H1 (cell line): ENCODE measurements at regions not wholly inside any gene's neighbourhood (a gene's known extent, or its start where the extent isn't known, plus 50 kb on each side); places are given as distances from the start of the nearest gene placed in this dataset.

Source experiments
- CTCF ChIA-PET: fragments of 300-600 bp; sonication (Branson Sonifier 250); formaldehyde crosslinking; loops from one replicate; lab custom pipeline; 2021; ENCODE audit not compliant: partially characterized antibody; lab: Charles Lee
- POLR2A ChIA-PET: fragments of 300-600 bp; sonication (Branson Sonifier 250); formaldehyde crosslinking; loops from one replicate; lab custom pipeline; 2021; ENCODE audit warnings: inconsistent platforms; ENCODE audit not compliant: partially characterized antibody; lab: Charles Lee
- DNase-seq, 2 experiments: peaks; one replicate each; pipeline versions ENCODE4 v3.0.0 to v3.0.0-alpha.2; 2010 to 2022; ENCODE audit warnings: low spot score in 2 of 2, low read depth in 1 of 2, mixed read lengths in 1 of 2
- FAIRE-seq: peaks from 2 replicates; lab custom pipeline; 2011; peaks lifted over from hg19 to GRCh38; lab: Jason Lieb, UNC
- H2AFZ ChIP-seq: 2 replicates; pipeline ENCODE4 v1.8.1; 2012; ENCODE audit warnings: low read length, inconsistent platforms
- H2AK5ac ChIP-seq: 2 replicates; pipeline ENCODE4 v1.6.1; 2013; ENCODE audit warnings: low read depth, low read length
- H2BK120ac ChIP-seq: replicated peaks from 2 replicates; pipeline ENCODE3; 2013; ENCODE audit warnings: low read depth, low read length, inconsistent platforms
- H2BK12ac ChIP-seq: 2 replicates; pipeline ENCODE4 v1.6.1; 2013; ENCODE audit warnings: low read depth, low read length
- H2BK15ac ChIP-seq: 2 replicates; pipeline ENCODE4 v1.6.1; 2013; ENCODE audit warnings: low read length
- H2BK20ac ChIP-seq: 2 replicates; pipeline ENCODE4 v1.6.1; 2013; ENCODE audit warnings: low read length
- H2BK5ac ChIP-seq: 2 replicates; pipeline ENCODE4 v1.6.1; 2013; ENCODE audit warnings: low read depth, low read length
- H3K14ac ChIP-seq: 2 replicates; pipeline ENCODE4 v1.6.1; 2013; ENCODE audit warnings: inconsistent platforms; ENCODE audit not compliant: insufficient read length
- H3K18ac ChIP-seq: 2 replicates; pipeline ENCODE4 v1.6.1; 2013; ENCODE audit warnings: low read length; ENCODE audit errors: extremely low read depth
- H3K23ac ChIP-seq: 2 replicates; pipeline ENCODE4 v1.6.1; 2013; ENCODE audit warnings: inconsistent platforms; ENCODE audit not compliant: insufficient read length
- H3K23me2 ChIP-seq: 2 replicates; pipeline ENCODE4 v1.6.1; 2013; ENCODE audit warnings: low read depth, low read length
- H3K27ac ChIP-seq: 2 replicates; pipeline ENCODE4 v1.6.1; 2011; ENCODE audit warnings: low read depth, low read length, inconsistent platforms
- H3K27me3 ChIP-seq, 4 experiments: replicated peaks in 1 of 4; 1 replicate in 1 of 4; 2 replicates in 3 of 4; pipeline versions ENCODE4 v1.6.1 to v1.8.1; 2011 to 2013; ENCODE audit warnings: low read length in 3 of 4, mild to moderate bottlenecking in 3 of 4, inconsistent platforms in 2 of 4, mixed read lengths in 2 of 4, moderate library complexity in 1 of 4; ENCODE audit not compliant: control insufficient read depth in 3 of 4, insufficient read depth in 3 of 4; ENCODE audit errors: extremely low read depth in 1 of 4
- H3K36me3 ChIP-seq, 4 experiments: 2 replicates each; pipeline versions ENCODE4 v1.6.1 to v1.8.1; 2011 to 2013; ENCODE audit warnings: mild to moderate bottlenecking in 4 of 4, low read length in 3 of 4, moderate library complexity in 2 of 4, control low read depth in 1 of 4, inconsistent platforms in 1 of 4; ENCODE audit not compliant: insufficient read depth in 4 of 4, control insufficient read depth in 2 of 4
- H3K4ac ChIP-seq: replicated peaks from 2 replicates; pipeline ENCODE3; 2013; ENCODE audit warnings: low read length, low read depth, mixed read lengths, inconsistent platforms; ENCODE audit not compliant: insufficient read length
- H3K4me1 ChIP-seq, 4 experiments: replicated peaks in 1 of 4; 1 replicate in 1 of 4; 2 replicates in 3 of 4; pipeline versions ENCODE4 v1.6.1 to v1.8.1; 2011 to 2013; ENCODE audit warnings: low read length in 3 of 4, inconsistent platforms in 2 of 4, mixed read lengths in 1 of 4; ENCODE audit not compliant: insufficient read depth in 4 of 4, control insufficient read depth in 3 of 4
- H3K4me2 ChIP-seq, 2 experiments: 2 replicates each; pipeline versions ENCODE4 v1.6.1 to v1.8.1; 2011 to 2013; ENCODE audit warnings: low read depth in 2 of 2, low read length in 2 of 2, control low read depth in 1 of 2, inconsistent platforms in 1 of 2, mild to moderate bottlenecking in 1 of 2; ENCODE audit not compliant: insufficient read depth in 1 of 2
- H3K4me3 ChIP-seq, 4 experiments: fragments of 200-600, 300-600 bp in 1 of 4; sonication (generic), shearing (Covaris generic), sonication (Bioruptor Twin) in 1 of 4; 2 replicates each; pipeline versions ENCODE4 v1.5.1 to v1.8.1; 2011 to 2016; ENCODE audit warnings: low read length in 4 of 4, low read depth in 3 of 4, control low read depth in 2 of 4, inconsistent platforms in 2 of 4, mild to moderate bottlenecking in 2 of 4, mixed read lengths in 1 of 4, moderate library complexity in 1 of 4; ENCODE audit not compliant: insufficient read depth in 2 of 4; ENCODE audit errors: extremely low read depth in 1 of 4
- H3K56ac ChIP-seq: replicated peaks from 2 replicates; pipeline ENCODE3; 2013; ENCODE audit warnings: low read depth, mild to moderate bottlenecking, mixed read lengths, low read length, inconsistent platforms; ENCODE audit not compliant: insufficient read length
- H3K79me1 ChIP-seq: 2 replicates; pipeline ENCODE4 v1.6.1; 2013; ENCODE audit warnings: low read depth, low read length, control low read depth
- H3K79me2 ChIP-seq, 2 experiments: 2 replicates each; pipeline versions ENCODE4 v1.6.1 to v1.8.1; 2012 to 2013; ENCODE audit warnings: low read length in 2 of 2, mild to moderate bottlenecking in 2 of 2, inconsistent platforms in 1 of 2; ENCODE audit not compliant: insufficient read depth in 2 of 2, control insufficient read depth in 1 of 2
- H3K9ac ChIP-seq, 4 experiments: replicated peaks in 1 of 4; 1 replicate in 1 of 4; 2 replicates in 3 of 4; pipeline versions ENCODE4 v1.6.1 to v1.8.1; 2011 to 2013; ENCODE audit warnings: low read depth in 3 of 4, low read length in 3 of 4, control low read depth in 2 of 4, mild to moderate bottlenecking in 2 of 4, moderate library complexity in 2 of 4, inconsistent platforms in 1 of 4; ENCODE audit errors: extremely low read depth in 1 of 4
- H3K9me3 ChIP-seq, 2 experiments: 2 replicates each; pipeline versions ENCODE4 v1.6.1 to v1.8.1; 2012 to 2013; ENCODE audit warnings: mild to moderate bottlenecking in 2 of 2, moderate library complexity in 2 of 2, control low read depth in 1 of 2, inconsistent platforms in 1 of 2, low read depth in 1 of 2, low read length in 1 of 2, mixed read lengths in 1 of 2; ENCODE audit not compliant: insufficient read depth in 2 of 2
- H4K20me1 ChIP-seq, 2 experiments: replicated peaks in 1 of 2; 2 replicates each; pipeline versions ENCODE3 to v1.8.1; 2011 to 2013; ENCODE audit warnings: inconsistent platforms in 2 of 2, low read length in 2 of 2, mild to moderate bottlenecking in 1 of 2; ENCODE audit not compliant: insufficient read depth in 2 of 2, control insufficient read depth in 1 of 2
- H4K5ac ChIP-seq: 2 replicates; pipeline ENCODE4 v1.6.1; 2013; ENCODE audit warnings: low read length, low read depth, mixed read lengths, inconsistent platforms; ENCODE audit not compliant: insufficient read length
- H4K8ac ChIP-seq: 2 replicates; pipeline ENCODE4 v1.8.0; 2013; ENCODE audit warnings: mild to moderate bottlenecking, moderate library complexity, low read length, inconsistent platforms; ENCODE audit not compliant: insufficient read depth; ENCODE audit errors: extremely low read depth
- H4K91ac ChIP-seq: replicated peaks from 2 replicates; pipeline ENCODE3; 2013; ENCODE audit warnings: low read length, mixed read lengths, inconsistent platforms; ENCODE audit not compliant: insufficient read length
- CEBPB ChIP-seq: IDR thresholded peaks from 2 replicates; pipeline ENCODE4 v1.6.1; 2012; ENCODE audit warnings: low read depth, low read length
- CHD2 ChIP-seq: IDR thresholded peaks from 2 replicates; pipeline ENCODE4 v1.6.1; 2012; ENCODE audit warnings: low read length, improper control_type of control experiment
- CTBP2 ChIP-seq: IDR thresholded peaks from 2 replicates; pipeline ENCODE4 v1.7.0; 2011; ENCODE audit warnings: borderline replicate concordance, mild to moderate bottlenecking, moderate library complexity, mixed read lengths, low read length; ENCODE audit not compliant: insufficient read depth, insufficient read length
- EGR1 ChIP-seq: IDR thresholded peaks from 2 replicates; pipeline ENCODE4 v1.6.1; 2011; ENCODE audit warnings: low read depth, low read length, borderline replicate concordance
- FOSL1 ChIP-seq: IDR thresholded peaks from 2 replicates; pipeline ENCODE4 v1.6.1; 2011; ENCODE audit warnings: mild to moderate bottlenecking, low read depth, low read length, moderate library complexity; ENCODE audit not compliant: insufficient read depth
- GTF2F1 ChIP-seq: IDR thresholded peaks from 2 replicates; pipeline ENCODE4 v1.6.1; 2012; ENCODE audit warnings: low read depth, low read length, improper control_type of control experiment, borderline replicate concordance
- KDM1A ChIP-seq: fragments of 200-600, 300-600 bp; sonication (generic); IDR thresholded peaks from 2 replicates; pipeline ENCODE4 v1.7.1; 2016; ENCODE audit warnings: mild to moderate bottlenecking, low read length, borderline replicate concordance
- KDM4A ChIP-seq: IDR thresholded peaks from one replicate; pipeline ENCODE4 v1.7.1; 2012; ENCODE audit warnings: low read depth, mild to moderate bottlenecking, moderate library complexity, low read length, inconsistent platforms; ENCODE audit not compliant: severe bottlenecking
- NANOG ChIP-seq: IDR thresholded peaks from 2 replicates; pipeline ENCODE4 v1.6.1; 2011; ENCODE audit warnings: low read length, low read depth, mild to moderate bottlenecking, inconsistent platforms; ENCODE audit not compliant: insufficient read depth, poor library complexity, severe bottlenecking
- PHF8 ChIP-seq: fragments of 200-600 bp; sonication (generic); conservative IDR thresholded peaks from 2 replicates; pipeline ENCODE4 v1.7.1; 2012; ENCODE audit warnings: low read depth, mild to moderate bottlenecking, inconsistent platforms, low read length, moderate library complexity
- POU5F1 ChIP-seq: IDR thresholded peaks from 2 replicates; pipeline ENCODE4 v1.6.1; 2011; ENCODE audit warnings: low read depth, mild to moderate bottlenecking, low read length, moderate library complexity
- RNF2 ChIP-seq: fragments of 200-900, 300-1000 bp; sonication (generic); IDR thresholded peaks from 2 replicates; pipeline ENCODE4 v1.7.1; 2016; ENCODE audit warnings: borderline replicate concordance, low read depth, mild to moderate bottlenecking, antibody characterized with exemption, low read length; ENCODE audit not compliant: poor library complexity, severe bottlenecking; ENCODE audit errors: missing control alignments
- SAP30 ChIP-seq: fragments of 300-600 bp; sonication (generic); IDR thresholded peaks from 2 replicates; pipeline ENCODE4 v1.7.1; 2012; ENCODE audit warnings: low read length, moderate library complexity, mild to moderate bottlenecking, inconsistent platforms; ENCODE audit not compliant: insufficient read depth, insufficient replicate concordance
- WGBS, 2 experiments: shearing (Covaris generic) in 1 of 2; methylation state at CpG; one replicate each; pipeline versions ENCODE4 v1.1.6 to v1.1.7; 2013 to 2015; ENCODE audit warnings: low lambda C conversion rate in 2 of 2, mixed read lengths in 2 of 2, inconsistent platforms in 1 of 2, low coverage in 1 of 2, missing lambda C conversion rate in 1 of 2; ENCODE audit not compliant: insufficient replicate concordance in 2 of 2, insufficient coverage in 1 of 2, insufficient read length in 1 of 2; ENCODE audit errors: extremely low coverage in 1 of 2, missing lambda C conversion rate in 1 of 2; 5-methylcytosine and 5-hydroxymethylcytosine counted together

- H3K56ac ChIP-seq = no peak overlapping the region
- no peak overlapping the region for H2AK5ac ChIP-seq
- H3K9me3 ChIP-seq = peaks cover 0 to 2% of the 10 kb centered on the region in 2 experiments; a peak in 1 of 4 replicates
- no peak overlapping the region for H3K4me2 ChIP-seq
- H3K79me1 ChIP-seq = no peaks in the 10 kb centered on the region
- H4K91ac ChIP-seq = no peak overlapping the region
- H3K27ac ChIP-seq = no peak overlapping the region
- no peak overlapping the region for H3K23ac ChIP-seq
- H3K4me1 ChIP-seq = no peaks in the 10 kb centered on the region; a peak in 2 of 7 replicates
- no peak overlapping the region for H2AFZ ChIP-seq
- DNase-seq = no peak
- no peak overlapping the region for H3K4ac ChIP-seq
- no peak overlapping the region for H3K4me3 ChIP-seq
- H4K8ac ChIP-seq = no peak overlapping the region
- no peak overlapping the region for H3K14ac ChIP-seq
- H3K9ac ChIP-seq = no peak overlapping the region
- H2BK5ac ChIP-seq = no peak overlapping the region
- H2BK20ac ChIP-seq = no peak overlapping the region
- POLR2A ChIA-PET = no interaction called here
- no peak for FAIRE-seq
- H3K36me3 ChIP-seq = no peaks in the 10 kb centered on the region
- no peaks in the 10 kb centered on the region for H3K23me2 ChIP-seq
- H2BK12ac ChIP-seq = no peak overlapping the region
- 96% methylated on average over 6 of the region's 6 CpGs; no CpG with 5 or more reads in 1 of the 2 experiments for WGBS, 2 experiments
- H2BK120ac ChIP-seq = no peak overlapping the region
- H2BK15ac ChIP-seq = no peak overlapping the region
- CTCF ChIA-PET = no interaction called here
- no peaks in the 10 kb centered on the region for H4K20me1 ChIP-seq
- H3K27me3 ChIP-seq = no peaks in the 10 kb centered on the region
- no peak overlapping the region for H3K18ac ChIP-seq
- H3K79me2 ChIP-seq = no peaks in the 10 kb centered on the region
- no peak overlapping the region for H4K5ac ChIP-seq
- TF ChIP-seq NANOG (no peak), FOSL1 (no peak), CTBP2 (no peak), KDM4A (no peak), GTF2F1 (no peak), CHD2 (no peak), POU5F1 (no peak), CEBPB (no peak), EGR1 (no peak), KDM1A (no peak), SAP30 (no peak), PHF8 (no peak), RNF2 (no peak)
Measured at GRCh38 chr14:98997526-98998205, 274.3 kb downstream of the BCL11B start.
